OCI-LY3 (cell line): ENCODE measurements at regions not wholly inside any gene's neighbourhood (a gene's known extent, or its start where the extent isn't known, plus 50 kb on each side); places are given as distances from the start of the nearest gene placed in this dataset.

Experiments used
- H2AFZ ChIP-seq: fragments of 200-600, 300-600 bp; shearing (Covaris generic); 2 replicates; pipeline ENCODE4 v1.6.0; 2014; ENCODE audit warnings: antibody characterized with exemption, low read depth, low read length
- H3K27ac ChIP-seq: fragments of 200-600, 300-600 bp; sonication (generic); 2 replicates; pipeline ENCODE4 v1.5.1; 2014; ENCODE audit warnings: mild to moderate bottlenecking, low read length, moderate library complexity, mixed read lengths
- H3K27me3 ChIP-seq: fragments of 200-600, 300-600 bp; sonication (generic); 2 replicates; pipeline ENCODE4 v1.6.1; 2014; ENCODE audit warnings: low read depth, low read length, mixed read lengths
- H3K36me3 ChIP-seq: fragments of 200-600, 300-600 bp; sonication (generic); replicated peaks from 2 replicates; pipeline ENCODE3; 2014; ENCODE audit warnings: low read depth, low read length, mixed read lengths
- H3K4me1 ChIP-seq: fragments of 300-600, 200-600 bp; sonication (generic); 2 replicates; pipeline ENCODE4 v1.6.1; 2014; ENCODE audit warnings: low read length, mixed read lengths
- H3K4me2 ChIP-seq: fragments of 200-600, 300-600 bp; sonication (generic); 2 replicates; pipeline ENCODE4 v1.6.1; 2014; ENCODE audit warnings: low read length, mixed read lengths
- H3K4me3 ChIP-seq: fragments of 300-600, 200-600 bp; sonication (generic); 2 replicates; pipeline ENCODE4 v1.5.1; 2014; ENCODE audit warnings: antibody characterized with exemption, mild to moderate bottlenecking, low read length, moderate library complexity
- H3K79me2 ChIP-seq: fragments of 300-600, 200-600 bp; shearing (Covaris generic); 2 replicates; pipeline ENCODE4 v1.6.1; 2014; ENCODE audit warnings: mild to moderate bottlenecking, low read length, mixed read lengths
- H3K9ac ChIP-seq: fragments of 300-600, 200-600 bp; shearing (Covaris generic); 2 replicates; pipeline ENCODE4 v1.6.0; 2014; ENCODE audit warnings: mild to moderate bottlenecking, low read length, moderate library complexity
- H3K9me3 ChIP-seq: fragments of 200-600, 300-600 bp; shearing (Covaris generic); 2 replicates; pipeline ENCODE4 v1.6.1; 2014; ENCODE audit warnings: low read length, mixed read lengths; ENCODE audit not compliant: insufficient read depth
- H4K20me1 ChIP-seq: fragments of 200-600, 300-600 bp; sonication (generic); 2 replicates; pipeline ENCODE4 v1.6.1; 2016; ENCODE audit warnings: low read length, mixed read lengths; ENCODE audit not compliant: insufficient read depth
- EZH2phosphoT487 ChIP-seq: fragments of 200-600 bp; shearing (Covaris generic); IDR thresholded peaks from 2 replicates; pipeline ENCODE4 v1.6.1; 2018; ENCODE audit warnings: antibody characterized with exemption, mixed run types, low read depth
- TF ChIP-seq, protein P1 (sequence below): fragments of 200-600, 300-600 bp; sonication (generic); IDR thresholded peaks from 2 replicates; pipeline ENCODE4 v1.5.1; 2014; ENCODE audit warnings: antibody characterized with exemption, low read length, low read depth

DNA sequence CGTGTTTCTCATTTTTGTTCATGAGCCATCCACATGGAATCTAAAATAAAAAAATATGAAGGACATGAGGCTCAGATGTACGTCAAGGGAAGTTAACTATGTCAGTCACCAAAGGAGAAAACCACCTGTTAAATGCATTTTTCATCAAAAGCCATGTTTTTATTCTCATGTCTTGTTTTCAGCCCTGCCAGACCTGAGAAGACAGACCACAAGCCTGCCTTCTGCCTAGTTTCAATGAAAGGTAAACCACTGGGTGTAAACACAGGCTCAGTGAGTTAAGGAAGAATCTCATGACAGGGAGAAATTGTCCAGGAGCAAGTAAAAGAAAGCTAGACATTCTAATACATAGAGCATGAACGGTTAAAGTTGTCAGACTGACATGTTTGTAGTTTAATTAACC, 52.3 kb upstream of the TNIP3 start:
- Histone ChIP-seq H3K36me3 (no peaks in the 10 kb centered on the region), H3K9me3 (no peaks in the 10 kb centered on the region), H3K27me3 (no peaks in the 10 kb centered on the region), H3K27ac (no peak overlapping the region), H3K4me1 (peaks cover 3% of the 10 kb centered on the region), H3K4me3 (no peak overlapping the region), H4K20me1 (no peaks in the 10 kb centered on the region), H3K4me2 (no peak overlapping the region), H3K79me2 (no peaks in the 10 kb centered on the region), H2AFZ (no peak overlapping the region), H3K9ac (no peak overlapping the region)
- TF ChIP-seq, protein P1, sequence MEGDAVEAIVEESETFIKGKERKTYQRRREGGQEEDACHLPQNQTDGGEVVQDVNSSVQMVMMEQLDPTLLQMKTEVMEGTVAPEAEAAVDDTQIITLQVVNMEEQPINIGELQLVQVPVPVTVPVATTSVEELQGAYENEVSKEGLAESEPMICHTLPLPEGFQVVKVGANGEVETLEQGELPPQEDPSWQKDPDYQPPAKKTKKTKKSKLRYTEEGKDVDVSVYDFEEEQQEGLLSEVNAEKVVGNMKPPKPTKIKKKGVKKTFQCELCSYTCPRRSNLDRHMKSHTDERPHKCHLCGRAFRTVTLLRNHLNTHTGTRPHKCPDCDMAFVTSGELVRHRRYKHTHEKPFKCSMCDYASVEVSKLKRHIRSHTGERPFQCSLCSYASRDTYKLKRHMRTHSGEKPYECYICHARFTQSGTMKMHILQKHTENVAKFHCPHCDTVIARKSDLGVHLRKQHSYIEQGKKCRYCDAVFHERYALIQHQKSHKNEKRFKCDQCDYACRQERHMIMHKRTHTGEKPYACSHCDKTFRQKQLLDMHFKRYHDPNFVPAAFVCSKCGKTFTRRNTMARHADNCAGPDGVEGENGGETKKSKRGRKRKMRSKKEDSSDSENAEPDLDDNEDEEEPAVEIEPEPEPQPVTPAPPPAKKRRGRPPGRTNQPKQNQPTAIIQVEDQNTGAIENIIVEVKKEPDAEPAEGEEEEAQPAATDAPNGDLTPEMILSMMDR: no peak
- no peak for TF ChIP-seq EZH2phosphoT487

DNA sequence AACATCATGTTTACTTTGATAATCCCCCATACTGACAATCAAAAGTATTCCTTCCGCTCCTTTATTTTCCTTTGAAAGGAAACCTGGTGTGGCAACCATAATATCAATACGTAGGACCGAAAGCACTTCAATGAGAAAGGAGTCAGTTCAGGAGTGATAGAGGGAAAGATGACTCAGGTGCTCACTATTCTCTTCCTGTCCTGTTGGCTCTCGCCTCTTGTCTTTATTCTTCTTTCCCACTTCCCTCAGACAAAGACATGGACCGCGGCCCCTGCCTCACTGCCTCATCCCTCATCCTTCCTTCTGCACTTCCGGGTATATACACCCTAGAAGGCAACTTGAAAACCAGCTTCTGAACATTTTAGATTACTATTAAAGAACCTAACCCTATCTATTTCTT, 49.8 kb upstream of the TNIP3 start:
- no peak overlapping the region for H2AFZ ChIP-seq
- H3K4me1 ChIP-seq: no peaks in the 10 kb centered on the region
- no peaks in the 10 kb centered on the region for H3K27me3 ChIP-seq
- H3K4me2 ChIP-seq: no peak overlapping the region
- no peak overlapping the region for H3K9ac ChIP-seq
- H3K36me3 ChIP-seq: no peaks in the 10 kb centered on the region
- TF ChIP-seq EZH2phosphoT487: no peak
- TF ChIP-seq, protein P1: no peak
- H3K4me3 ChIP-seq: no peak overlapping the region
- H3K27ac ChIP-seq: no peak overlapping the region
- no peaks in the 10 kb centered on the region for H3K79me2 ChIP-seq
- H3K9me3 ChIP-seq: no peaks in the 10 kb centered on the region
- no peaks in the 10 kb centered on the region for H4K20me1 ChIP-seq
